Keratinocyte (primary cell): ENCODE measurements at regions not wholly inside any gene's neighbourhood (a gene's known extent, or its start where the extent isn't known, plus 50 kb on each side); places are given as distances from the start of the nearest gene placed in this dataset.
"Not testable (repeated sequence)": the region's sequence is repeated elsewhere in the genome, so short reads cannot be mapped to it uniquely, and the experiment has no call there.

Experiments
- DNase-seq: peaks from one replicate; pipeline ENCODE4 v3.0.0-alpha.2; 2011; ENCODE audit warnings: low read depth, missing footprints, low spot score
- FAIRE-seq: peaks from 2 replicates; lab custom pipeline; 2011; peaks lifted over from hg19 to GRCh38; lab: Jason Lieb, UNC
- H2AFZ ChIP-seq: 2 replicates; pipeline ENCODE4 v1.6.0; 2012; ENCODE audit warnings: low read length, control low read depth, inconsistent platforms; ENCODE audit not compliant: control insufficient read depth
- H3K27ac ChIP-seq: 2 replicates; pipeline ENCODE4 v1.5.1; 2011; ENCODE audit warnings: low read length; ENCODE audit not compliant: control insufficient read depth, insufficient read depth
- H3K27me3 ChIP-seq: 3 replicates; pipeline ENCODE4 v1.6.0; 2011; ENCODE audit warnings: low read length; ENCODE audit not compliant: control insufficient read depth, insufficient read depth; ENCODE audit errors: extremely low read depth
- H3K36me3 ChIP-seq, 2 experiments: 2 replicates in 1 of 2; 3 replicates in 1 of 2; pipeline ENCODE4 v1.5.1; 2011; ENCODE audit warnings: low read length in 2 of 2, mild to moderate bottlenecking in 1 of 2; ENCODE audit not compliant: control insufficient read depth in 2 of 2, insufficient read depth in 2 of 2; ENCODE audit errors: extremely low read depth in 1 of 2
- H3K4me1 ChIP-seq: 3 replicates; pipeline ENCODE4 v1.5.1; 2011; ENCODE audit warnings: low read length; ENCODE audit not compliant: control insufficient read depth, insufficient read depth; ENCODE audit errors: extremely low read depth
- H3K4me2 ChIP-seq: 3 replicates; pipeline ENCODE4 v1.6.0; 2011; ENCODE audit warnings: low read depth, low read length; ENCODE audit not compliant: control insufficient read depth, insufficient read depth; ENCODE audit errors: extremely low read depth
- H3K4me3 ChIP-seq, 3 experiments: fragments of 200-600 bp in 1 of 3; sonication (generic) in 1 of 3; 2 replicates in 2 of 3; 3 replicates in 1 of 3; pipeline ENCODE4 v1.5.1; 2011 to 2016; ENCODE audit warnings: low read length in 3 of 3, mild to moderate bottlenecking in 3 of 3, control low read depth in 2 of 3, inconsistent platforms in 1 of 3, low read depth in 1 of 3, mixed read lengths in 1 of 3, mixed run types in 1 of 3, moderate library complexity in 1 of 3; ENCODE audit not compliant: control insufficient read depth in 2 of 3, insufficient read depth in 2 of 3; ENCODE audit errors: extremely low read depth in 1 of 3
- H3K79me2 ChIP-seq: 2 replicates; pipeline ENCODE4 v1.6.0; 2012; ENCODE audit warnings: low read length; ENCODE audit not compliant: control insufficient read depth, insufficient read depth
- H3K9ac ChIP-seq: 3 replicates; pipeline ENCODE4 v1.6.0; 2011; ENCODE audit warnings: low read length; ENCODE audit not compliant: control insufficient read depth, insufficient read depth; ENCODE audit errors: extremely low read depth
- H3K9me1 ChIP-seq: 3 replicates; pipeline ENCODE4 v1.6.0; 2011; ENCODE audit warnings: low read length; ENCODE audit not compliant: control insufficient read depth, insufficient read depth; ENCODE audit errors: extremely low read depth
- H3K9me3 ChIP-seq: 2 replicates; pipeline ENCODE4 v1.5.1; 2012; ENCODE audit warnings: low read depth, low read length; ENCODE audit not compliant: control insufficient read depth
- H4K20me1 ChIP-seq: 3 replicates; pipeline ENCODE4 v1.6.0; 2011; ENCODE audit warnings: low read length; ENCODE audit not compliant: control insufficient read depth, insufficient read depth; ENCODE audit errors: extremely low read depth
- EZH2 ChIP-seq: IDR thresholded peaks from one replicate; pipeline ENCODE4 v1.6.1; 2012; ENCODE audit warnings: inconsistent platforms, mild to moderate bottlenecking, low read length, moderate library complexity
- dilution Hi-C: fragments of 300-500 bp; cut with MboI; formaldehyde crosslinking; loops from one replicate; pipeline ENCODE4 v1.7.0; 2020; ENCODE audit warnings: low sequenced_read_pairs; ENCODE audit not compliant: extremely low pct_ligation_motif_present
- TF ChIP-seq, protein P1 (sequence below), 3 experiments: IDR thresholded peaks in 1 of 3; conservative IDR thresholded peaks in 1 of 3; optimal IDR thresholded peaks in 1 of 3; 2 replicates in 2 of 3; 3 replicates in 1 of 3; pipeline versions ENCODE3 to v1.5.1; 2011; ENCODE audit warnings: low read length in 3 of 3, mild to moderate bottlenecking in 3 of 3, moderate library complexity in 2 of 3, control low read depth in 1 of 3, inconsistent platforms in 1 of 3; ENCODE audit not compliant: insufficient read depth in 2 of 3; ENCODE audit errors: extremely low read depth in 1 of 3

DNA sequence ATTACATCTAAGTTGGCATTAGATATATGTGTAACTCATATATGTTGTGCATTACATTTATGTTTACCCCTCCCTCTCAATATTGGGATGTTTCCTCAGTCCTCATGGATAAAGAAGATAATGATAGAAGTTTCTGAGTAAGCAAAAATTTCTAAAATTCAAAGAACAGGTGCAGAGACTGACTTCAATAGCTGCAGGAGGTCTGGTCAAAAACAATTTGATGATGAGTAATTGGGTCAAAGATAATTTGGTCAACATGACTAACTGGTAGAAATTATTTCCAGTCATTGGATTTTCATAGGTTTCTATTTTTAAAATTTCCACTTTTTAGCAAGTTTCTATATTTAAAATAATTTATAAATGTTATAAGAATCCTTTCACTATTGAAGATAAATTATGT is 1130.9 kb upstream of the SLC39A10 start:
- Histone ChIP-seq H3K79me2 (no peaks in the 10 kb centered on the region), H3K9me1 (no peaks in the 10 kb centered on the region), H3K4me3 (no peak overlapping the region), H2AFZ (no peak overlapping the region), H4K20me1 (no peaks in the 10 kb centered on the region), H3K27me3 (no peaks in the 10 kb centered on the region), H3K9ac (no peak overlapping the region), H3K9me3 (no peaks in the 10 kb centered on the region), H3K4me1 (no peaks in the 10 kb centered on the region), H3K27ac (no peak overlapping the region), H3K4me2 (no peak overlapping the region), H3K36me3 (no peaks in the 10 kb centered on the region)
- TF ChIP-seq, protein P1, sequence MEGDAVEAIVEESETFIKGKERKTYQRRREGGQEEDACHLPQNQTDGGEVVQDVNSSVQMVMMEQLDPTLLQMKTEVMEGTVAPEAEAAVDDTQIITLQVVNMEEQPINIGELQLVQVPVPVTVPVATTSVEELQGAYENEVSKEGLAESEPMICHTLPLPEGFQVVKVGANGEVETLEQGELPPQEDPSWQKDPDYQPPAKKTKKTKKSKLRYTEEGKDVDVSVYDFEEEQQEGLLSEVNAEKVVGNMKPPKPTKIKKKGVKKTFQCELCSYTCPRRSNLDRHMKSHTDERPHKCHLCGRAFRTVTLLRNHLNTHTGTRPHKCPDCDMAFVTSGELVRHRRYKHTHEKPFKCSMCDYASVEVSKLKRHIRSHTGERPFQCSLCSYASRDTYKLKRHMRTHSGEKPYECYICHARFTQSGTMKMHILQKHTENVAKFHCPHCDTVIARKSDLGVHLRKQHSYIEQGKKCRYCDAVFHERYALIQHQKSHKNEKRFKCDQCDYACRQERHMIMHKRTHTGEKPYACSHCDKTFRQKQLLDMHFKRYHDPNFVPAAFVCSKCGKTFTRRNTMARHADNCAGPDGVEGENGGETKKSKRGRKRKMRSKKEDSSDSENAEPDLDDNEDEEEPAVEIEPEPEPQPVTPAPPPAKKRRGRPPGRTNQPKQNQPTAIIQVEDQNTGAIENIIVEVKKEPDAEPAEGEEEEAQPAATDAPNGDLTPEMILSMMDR (optimal IDR thresholded peaks at IDR 0.05 in 1 of 3, IDR thresholded peaks at IDR 0.05 in 1 of 3, conservative IDR thresholded peaks at IDR 0.05 in 1 of 3; ENCODE audit: extremely low read depth in 1 of 3, insufficient read depth in 2 of 3, low read length in 3 of 3), result no peak
- DNase-seq (no peak), FAIRE-seq (no peak)
- dilution Hi-C loops, result no loop called here

DNA sequence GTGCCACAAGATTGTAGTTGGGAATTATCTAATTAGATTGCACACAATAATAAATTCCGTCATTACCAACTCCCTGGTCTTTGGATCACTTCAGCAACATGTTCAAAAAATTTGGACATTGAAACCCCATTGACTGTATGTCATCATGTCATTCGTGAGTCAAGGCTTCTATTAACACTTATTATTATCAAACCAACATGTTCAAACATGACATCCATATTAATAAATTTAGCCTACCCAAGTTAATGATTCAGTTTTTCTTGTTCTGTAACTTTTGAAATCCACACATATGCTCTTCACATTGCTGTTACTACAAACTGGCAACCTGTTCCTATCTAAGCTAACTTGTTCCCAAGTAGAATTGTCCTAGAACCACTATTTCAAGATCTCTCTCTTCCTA is 1142.7 kb upstream of the SLC39A10 start:
- DNase-seq (no peak), FAIRE-seq (no peak)
- TF ChIP-seq EZH2, result no peak
- TF ChIP-seq, protein P1 (optimal IDR thresholded peaks at IDR 0.05 in 1 of 3, IDR thresholded peaks at IDR 0.05 in 1 of 3, conservative IDR thresholded peaks at IDR 0.05 in 1 of 3; ENCODE audit: extremely low read depth in 1 of 3, insufficient read depth in 2 of 3, low read length in 3 of 3), result no peak
- Histone ChIP-seq H3K4me3 (no peak overlapping the region), H3K79me2 (no peaks in the 10 kb centered on the region), H3K27ac (no peak overlapping the region), H3K36me3 (no peaks in the 10 kb centered on the region), H3K9me1 (no peaks in the 10 kb centered on the region), H3K9ac (no peak overlapping the region), H3K4me1 (no peaks in the 10 kb centered on the region), H3K4me2 (no peak overlapping the region), H3K27me3 (no peaks in the 10 kb centered on the region), H4K20me1 (no peaks in the 10 kb centered on the region), H2AFZ (no peak overlapping the region), H3K9me3 (no peaks in the 10 kb centered on the region)
- dilution Hi-C loops, result no loop called here

DNA sequence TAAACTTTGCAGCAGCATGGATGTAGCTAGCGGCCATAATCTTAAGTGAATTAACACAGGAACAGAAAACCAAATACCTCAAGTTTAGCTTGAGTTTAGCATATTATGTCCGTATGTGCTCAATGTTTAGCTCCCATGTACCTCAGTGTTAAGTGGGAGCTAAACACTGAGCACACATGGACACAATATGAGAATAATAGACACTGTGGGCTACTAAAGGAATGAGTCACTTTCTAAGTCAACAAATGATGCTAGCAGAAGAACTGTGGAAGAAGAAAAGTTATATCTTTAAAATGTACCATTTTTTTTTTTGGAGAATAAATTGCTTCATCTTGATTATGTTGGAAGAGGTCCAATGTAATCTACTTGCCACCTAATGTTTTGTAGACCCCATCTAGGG is 1146.0 kb upstream of the SLC39A10 start:
- FAIRE-seq, dilution Hi-C loops, DNase-seq: not testable (repeated sequence)

DNA sequence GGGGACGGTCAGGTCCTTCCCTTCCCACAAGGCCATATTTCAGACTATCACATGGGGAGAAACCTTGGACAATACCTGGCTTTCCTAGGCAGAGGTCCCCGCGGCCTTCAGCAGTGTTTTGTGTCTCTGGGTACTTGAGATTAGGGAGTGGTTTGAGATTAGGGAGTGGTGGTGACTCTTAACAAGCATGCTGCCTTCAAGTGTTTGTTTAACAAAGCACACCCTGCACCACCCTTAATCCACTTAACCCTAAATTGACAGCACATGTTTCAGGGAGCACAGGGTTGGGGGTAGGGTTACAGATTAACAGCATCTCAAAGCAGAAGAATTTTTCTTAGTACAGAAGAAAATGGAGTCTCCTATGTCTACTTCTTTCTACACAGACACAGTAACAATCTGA is 1152.2 kb upstream of the SLC39A10 start:
- not testable (repeated sequence) for FAIRE-seq, H3K4me2 ChIP-seq, H3K27ac ChIP-seq

More for the DNA sequence above, 1146.0 kb upstream of the SLC39A10 start:
- H3K4me2 ChIP-seq, H3K27me3 ChIP-seq, H3K79me2 ChIP-seq, H3K9me1 ChIP-seq, H3K4me3 ChIP-seq, H2AFZ ChIP-seq, H3K27ac ChIP-seq, H3K9ac ChIP-seq, H3K36me3 ChIP-seq, H3K4me1 ChIP-seq, H3K9me3 ChIP-seq, H4K20me1 ChIP-seq: not testable (repeated sequence)

More for the DNA sequence above, 1152.2 kb upstream of the SLC39A10 start:
- H3K9me1 ChIP-seq, dilution Hi-C loops, H3K79me2 ChIP-seq, H4K20me1 ChIP-seq, DNase-seq, H3K9ac ChIP-seq, H3K27me3 ChIP-seq, H3K4me3 ChIP-seq, H3K9me3 ChIP-seq, H2AFZ ChIP-seq, H3K4me1 ChIP-seq, H3K36me3 ChIP-seq: not testable (repeated sequence)
